ENCODE measurements at regions not wholly inside any gene's neighbourhood (a gene's known extent, or its start where the extent isn't known, plus 50 kb on each side); places are given as distances from the start of the nearest gene placed in this dataset.
"Not testable (repeated sequence)": the region's sequence is repeated elsewhere in the genome, so short reads cannot be mapped to it uniquely, and the experiment has no call there.

DNA sequence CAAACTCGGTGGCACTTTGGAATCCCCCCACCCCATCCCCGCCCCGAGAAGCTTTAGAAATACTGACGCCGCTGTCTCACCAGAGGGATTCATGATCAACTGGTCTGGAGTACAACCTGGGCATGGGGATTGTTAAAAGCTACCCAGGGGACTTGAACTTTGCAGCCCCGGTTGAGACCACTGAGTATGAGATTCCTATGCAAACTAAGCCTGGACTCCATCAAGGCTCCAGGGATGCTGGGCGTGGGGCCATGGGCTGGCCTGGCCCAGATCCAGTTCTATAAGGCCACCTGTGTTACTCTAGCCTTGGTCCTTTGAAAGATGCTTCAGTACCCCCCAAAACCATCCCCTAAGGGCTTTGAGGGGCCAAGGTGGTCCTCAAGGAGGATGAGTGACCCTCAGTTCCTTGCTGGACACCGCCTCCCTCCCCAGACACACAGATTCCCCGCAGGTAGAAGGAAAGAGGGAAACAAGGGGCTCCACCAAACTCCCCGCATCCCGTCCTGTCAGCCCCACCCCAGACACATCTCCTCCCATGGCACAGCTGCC lies 68.5 kb downstream of the MRPL36 start:
- no peak for DNase-seq

DNA sequence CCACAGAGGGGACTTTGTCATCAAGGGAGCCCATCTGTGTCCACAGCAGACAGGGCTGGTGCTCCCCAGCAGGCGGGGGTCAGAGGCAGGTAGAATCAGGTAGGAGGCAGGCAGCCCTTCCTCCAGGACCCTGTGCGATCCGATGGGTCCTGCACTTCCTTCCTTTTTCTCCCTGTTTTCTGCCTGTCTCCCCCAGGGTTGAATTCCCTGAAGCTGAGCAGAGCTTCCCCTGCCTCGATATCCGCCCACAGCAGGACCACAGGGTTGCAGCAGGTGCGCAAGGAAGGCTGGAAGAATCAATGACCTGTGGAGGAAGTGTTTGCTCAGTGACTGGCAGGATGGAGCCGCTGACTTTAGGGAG lies 69.2 kb downstream of the MRPL36 start:
- no peak for DNase-seq

GRCh38 chr5:1729641-1730486 lies 69.8 kb downstream of the MRPL36 start:
- no peak for DNase-seq

- DNase-seq, result no peak
Measured at GRCh38 chr5:1728846-1729245, 70.8 kb downstream of the MRPL36 start.

DNA sequence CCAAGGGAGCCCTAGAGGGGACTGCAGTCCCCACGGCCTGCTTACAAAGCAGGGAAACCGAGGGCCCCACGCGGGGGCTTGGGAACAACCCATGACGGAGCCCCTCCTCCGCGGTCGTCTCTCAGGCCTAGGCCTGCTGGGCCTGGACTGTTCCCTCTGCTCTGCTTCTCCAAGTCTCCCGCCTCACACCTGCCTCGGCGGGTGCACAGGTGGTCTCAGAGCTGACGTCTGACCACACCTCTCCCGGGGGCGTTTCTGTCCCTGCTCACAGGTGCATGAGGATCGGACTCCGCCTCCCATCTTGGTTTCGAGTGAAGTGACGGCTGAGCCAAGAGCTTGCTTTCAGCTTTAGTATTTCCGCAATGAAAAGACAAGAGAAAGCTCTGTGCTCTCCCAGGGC lies 72.1 kb downstream of the MRPL36 start:
- no peak for DNase-seq

DNA sequence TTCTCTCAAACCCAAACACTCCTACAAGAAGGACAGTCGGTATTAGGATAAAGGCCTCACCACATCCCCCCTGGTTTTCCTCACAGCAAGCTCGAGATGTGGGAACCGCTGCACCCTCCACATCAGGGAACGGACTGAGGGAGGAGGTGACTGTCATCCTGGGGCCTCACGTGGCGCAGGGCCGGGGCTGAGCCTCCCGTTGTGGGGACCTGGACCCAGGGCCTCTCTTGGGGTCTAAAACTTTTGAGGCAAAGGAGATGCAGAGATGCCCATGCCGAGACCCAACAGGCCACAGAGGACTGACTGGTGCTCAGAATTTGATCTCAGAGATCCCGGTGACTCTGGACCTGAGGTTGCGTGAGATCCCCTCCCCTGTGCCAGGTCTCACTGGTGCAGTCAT lies 72.7 kb downstream of the MRPL36 start:
- no peak for DNase-seq

DNA sequence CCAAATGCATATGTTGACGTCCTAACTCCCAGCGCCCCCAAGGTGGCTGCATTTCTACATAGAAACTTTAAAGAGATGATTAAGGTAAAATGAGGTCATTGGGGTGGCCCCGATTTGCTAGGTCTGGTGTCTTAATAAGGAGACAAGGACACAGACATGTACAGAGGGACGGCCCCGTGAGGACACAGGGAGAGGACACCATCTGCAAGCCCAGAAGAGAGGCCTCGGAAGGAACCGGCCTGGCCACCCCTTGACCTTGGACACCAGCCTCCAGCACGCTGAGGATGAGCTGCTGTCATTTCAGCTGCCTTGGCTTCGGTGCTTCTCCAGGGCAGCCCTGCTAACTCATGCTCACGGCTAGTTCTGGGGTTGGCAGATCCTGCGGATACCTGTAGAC lies 73.2 kb downstream of the MRPL36 start:
- no peak for DNase-seq

- DNase-seq, result no peak
Measured at GRCh38 chr5:1725641-1726468, 73.8 kb downstream of the MRPL36 start.

DNA sequence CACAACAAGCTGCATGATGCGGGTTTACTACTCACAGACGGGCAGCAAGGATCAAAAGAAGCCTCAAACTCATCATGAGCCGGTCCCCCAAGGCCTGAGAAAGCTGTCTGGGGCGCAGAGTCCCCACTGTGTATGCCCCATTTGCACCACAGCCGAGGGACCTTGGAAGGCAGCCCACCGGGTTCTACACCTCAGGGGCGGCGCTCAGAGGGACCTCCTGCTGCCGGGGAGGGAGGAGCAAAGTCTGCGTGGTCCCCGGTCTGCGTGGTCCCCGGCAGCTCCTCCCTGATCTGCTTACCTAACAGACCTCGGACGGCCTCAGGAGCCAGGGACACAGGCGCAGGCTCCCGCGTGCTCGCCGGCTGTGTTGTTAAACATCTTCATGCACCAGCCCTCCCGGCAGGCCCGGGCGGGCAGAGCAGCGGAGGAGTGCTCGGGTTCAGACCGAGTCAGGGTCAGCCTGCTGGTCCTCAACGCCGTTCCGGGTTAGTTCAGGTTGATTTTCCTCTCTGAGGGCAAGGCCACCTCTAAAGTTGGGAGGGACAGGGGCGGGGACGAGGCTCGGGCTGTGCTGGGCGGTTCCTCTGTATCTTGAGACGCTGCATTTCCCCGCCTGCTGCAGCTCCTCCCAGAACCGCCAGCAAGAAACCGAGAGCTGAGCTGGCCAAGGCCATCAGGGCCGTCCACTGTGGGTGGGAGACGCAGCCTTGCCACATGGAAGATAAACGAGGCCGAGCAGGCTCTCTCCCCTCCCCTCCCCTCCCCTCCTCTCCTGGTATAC lies 74.6 kb downstream of the MRPL36 start:
- DNase-seq, result no peak

GRCh38 chr5:1723957-1724821 lies 75.4 kb downstream of the MRPL36 start:
- DNase-seq, result no peak

GRCh38 chr5:1723476-1723875 lies 76.2 kb downstream of the MRPL36 start:
- no peak for DNase-seq

DNA sequence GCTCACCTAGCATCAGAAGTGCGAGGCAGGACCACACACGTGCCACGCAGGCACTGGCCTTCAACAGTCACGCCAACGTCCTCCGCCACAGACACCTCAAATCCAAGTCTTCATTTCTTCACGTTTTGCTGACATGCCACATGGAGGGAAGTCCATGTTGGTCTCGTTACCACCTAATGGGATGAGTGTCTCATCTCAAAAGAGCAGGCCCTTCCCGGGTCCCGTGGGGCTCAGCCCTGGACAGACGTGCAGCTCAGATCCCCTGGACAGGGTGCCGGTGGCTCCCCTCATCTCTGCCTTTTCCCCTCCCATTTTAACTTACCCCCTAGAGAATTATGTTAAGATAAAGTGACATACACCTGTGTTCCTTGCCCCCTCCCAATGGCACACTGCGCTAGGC lies 76.8 kb downstream of the MRPL36 start:
- no peak for DNase-seq

- DNase-seq, result no peak
Measured at GRCh38 chr5:1720396-1721110, 79.1 kb downstream of the MRPL36 start.

GRCh38 chr5:1719860-1720259 lies 79.8 kb downstream of the MRPL36 start:
- DNase-seq, result no peak

DNA sequence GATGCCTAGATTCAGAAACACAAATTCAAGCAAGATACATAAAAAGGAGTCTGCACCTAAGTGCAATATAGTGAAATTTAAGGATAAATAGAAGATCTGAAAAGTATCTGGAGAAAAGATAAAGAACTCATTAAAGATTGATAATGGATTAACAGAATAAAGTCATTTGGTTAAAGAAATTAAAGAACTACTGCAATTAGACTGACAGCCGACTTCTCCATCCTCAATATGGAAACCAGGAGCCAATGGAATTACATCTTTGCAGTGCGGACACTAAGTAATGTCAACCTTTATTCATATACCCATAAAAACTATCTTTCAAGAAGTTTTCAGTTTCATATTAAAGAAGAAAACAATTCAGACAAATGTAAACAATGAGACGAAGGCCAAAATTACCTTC lies 81.0 kb downstream of the MRPL36 start:
- DNase-seq, result no peak

DNA sequence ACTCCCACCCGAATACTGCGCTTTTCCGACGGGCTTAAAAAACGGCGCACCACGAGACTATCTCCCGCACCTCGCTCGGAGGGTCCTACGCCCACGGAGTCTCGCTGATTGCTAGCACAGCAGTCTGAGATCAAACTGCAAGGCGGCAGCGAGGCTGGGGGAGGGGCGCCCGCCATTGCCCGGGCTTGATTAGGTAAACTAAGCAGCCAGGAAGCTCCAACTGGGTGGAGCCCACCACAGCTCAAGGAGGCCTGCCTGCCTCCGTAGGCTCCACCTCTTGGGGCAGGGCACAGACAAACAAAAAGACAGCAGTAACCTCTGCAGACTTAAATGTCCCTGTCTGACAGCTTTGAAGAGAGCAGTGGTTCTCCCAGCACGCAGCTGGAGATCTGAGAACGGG lies 89.5 kb downstream of the MRPL36 start:
- DNase-seq, result not testable (repeated sequence)

DNA sequence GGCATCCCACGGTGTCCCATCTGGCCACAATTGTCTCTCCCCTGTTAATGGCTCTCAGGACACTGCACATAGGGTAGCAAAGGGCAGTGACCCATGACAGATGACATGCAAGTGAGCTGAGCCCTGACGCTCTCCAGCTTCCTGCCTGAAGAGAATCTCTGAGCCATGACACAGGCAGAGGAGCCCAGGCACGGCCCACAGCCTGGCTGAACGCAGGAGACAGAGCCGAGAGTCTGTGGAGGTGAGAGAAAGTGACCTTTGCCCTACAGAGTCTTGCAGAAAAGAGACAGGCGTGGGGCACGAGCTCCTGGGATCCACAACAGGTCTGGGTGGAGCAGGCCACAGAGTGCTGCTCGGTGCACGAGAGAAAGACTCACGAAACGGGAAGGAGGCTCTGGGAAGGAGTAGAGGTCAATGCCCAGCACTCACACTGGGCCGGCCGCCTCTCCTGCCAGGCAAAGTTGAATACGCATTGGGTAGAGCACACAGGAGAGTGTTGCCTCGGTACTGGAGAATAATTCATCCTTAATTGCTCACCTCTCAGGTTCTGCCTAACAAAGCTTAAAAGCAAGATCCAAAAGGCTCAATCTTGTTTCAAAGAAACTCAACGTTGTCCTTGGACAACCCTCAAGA lies 90.3 kb downstream of the MRPL36 start:
- no peak for DNase-seq

- no peak for DNase-seq
Measured at GRCh38 chr5:1708592-1709141, 91.0 kb downstream of the MRPL36 start.

GRCh38 chr5:1707467-1707866 lies 92.2 kb downstream of the MRPL36 start:
- no peak for DNase-seq

GRCh38 chr5:1706428-1706827 lies 93.2 kb downstream of the MRPL36 start:
- no peak for DNase-seq

DNA sequence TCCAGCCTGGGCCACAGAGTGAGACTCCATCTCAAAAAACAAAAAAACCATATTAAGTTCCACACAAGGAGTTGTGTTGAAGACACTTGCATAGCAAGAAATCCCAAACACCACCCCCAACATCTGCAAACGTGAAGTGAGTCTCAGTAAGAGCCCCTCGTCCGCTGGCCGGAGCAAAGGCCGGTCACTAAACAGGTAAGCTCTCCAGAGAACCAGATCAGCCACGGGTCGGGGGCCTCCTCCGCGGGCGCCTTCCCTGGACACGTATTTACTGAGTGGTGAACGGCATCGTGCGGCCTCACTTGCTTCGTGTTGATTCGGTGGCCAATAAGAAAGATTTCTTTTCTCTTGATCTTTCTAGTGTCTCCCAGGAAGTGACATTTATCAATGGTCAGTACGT lies 93.6 kb downstream of the MRPL36 start:
- no peak for DNase-seq

Measured in activated CD4-positive, alpha-beta T cell treated with anti-CD3 and anti-CD28 coated beads, Interleukin-2, amount 50 U/mL, for 4 hours (primary cell).